Caco-2 (cell line): ENCODE measurements at regions not wholly inside any gene's neighbourhood (a gene's known extent, or its start where the extent isn't known, plus 50 kb on each side); places are given as distances from the start of the nearest gene placed in this dataset.

Source experiments
- BruUV-seq: library from RNA; stranded (reverse); fragments of 400-500 nt; replicated peaks from 2 replicates; lab custom pipeline; 2021; lab: Mats Ljungman, UMichigan
- CTCF ChIA-PET: fragments of 300-600 bp; sonication (Branson Sonifier 250); formaldehyde crosslinking; loops from one replicate; lab custom pipeline; 2022; ENCODE audit warnings: antibody characterized with exemption; lab: Charles Lee
- POLR2A ChIA-PET: fragments of 300-600 bp; sonication (Branson Sonifier 250); formaldehyde crosslinking; loops from one replicate; lab custom pipeline; 2022; ENCODE audit warnings: antibody characterized with exemption; lab: Charles Lee
- DNase-seq, 2 experiments: peaks; one replicate each; pipeline versions ENCODE4 v3.0.0 to v3.0.0-alpha.2; 2020 to 2022
- H3K27me3 ChIP-seq: replicated peaks from 2 replicates; pipeline ENCODE4 v1.6.0; 2011; ENCODE audit warnings: low read length; ENCODE audit not compliant: control insufficient read depth, insufficient read depth
- H3K36me3 ChIP-seq: 2 replicates; pipeline ENCODE4 v1.5.1; 2011; ENCODE audit warnings: low read length; ENCODE audit not compliant: control insufficient read depth, insufficient read depth
- H3K4me1 ChIP-seq: fragments of 250-450 bp; sonication (Bioruptor Pico); 2 replicates; pipeline ENCODE4 v1.5.1; 2020; ENCODE audit warnings: mild to moderate bottlenecking
- H3K4me3 ChIP-seq: 2 replicates; pipeline ENCODE4 v1.5.1; 2011; ENCODE audit warnings: low read depth, mild to moderate bottlenecking, control low read depth, low read length
- H3K9me3 ChIP-seq: fragments of 250-450 bp; sonication (Bioruptor Pico); 2 replicates; pipeline ENCODE4 v1.5.1; 2020; ENCODE audit warnings: mild to moderate bottlenecking, moderate library complexity
- H3K27ac Mint-ChIP-seq: one replicate; pipeline ENCODE4 v1.8.0; 2022; ENCODE audit warnings: mixed read lengths; ENCODE audit not compliant: unreplicated experiment
- H3K27me3 Mint-ChIP-seq: one replicate; pipeline ENCODE4 v1.8.0; 2022; ENCODE audit warnings: mixed read lengths; ENCODE audit not compliant: insufficient read depth, unreplicated experiment
- H3K36me3 Mint-ChIP-seq: one replicate; pipeline ENCODE4 v1.8.0; 2022; ENCODE audit warnings: mild to moderate bottlenecking, mixed read lengths; ENCODE audit not compliant: insufficient read depth, unreplicated experiment
- H3K4me1 Mint-ChIP-seq: one replicate; pipeline ENCODE4 v1.8.0; 2022; ENCODE audit warnings: low read depth, mixed read lengths; ENCODE audit not compliant: unreplicated experiment
- H3K4me3 Mint-ChIP-seq: one replicate; pipeline ENCODE4 v1.8.0; 2022; ENCODE audit warnings: mild to moderate bottlenecking, moderate library complexity, mixed read lengths; ENCODE audit not compliant: unreplicated experiment
- H3K9me3 Mint-ChIP-seq: one replicate; pipeline ENCODE4 v1.8.0; 2022; ENCODE audit warnings: mixed read lengths; ENCODE audit not compliant: unreplicated experiment
- CTCF ChIP-seq, 2 experiments: fragments of 200-600 bp in 1 of 2; IDR thresholded peaks; 1 replicate in 1 of 2; 2 replicates in 1 of 2; pipeline versions ENCODE4 v1.5.1 to v1.8.0; 2011 to 2022; ENCODE audit warnings: antibody characterized with exemption in 1 of 2, control low read depth in 1 of 2, inconsistent platforms in 1 of 2, low read depth in 1 of 2, low read length in 1 of 2, mild to moderate bottlenecking in 1 of 2, moderate library complexity in 1 of 2; ENCODE audit not compliant: insufficient read depth in 1 of 2, severe bottlenecking in 1 of 2, unreplicated experiment in 1 of 2
- intact Hi-C: fragments of 100-400 bp; cut with micrococcal nuclease; formaldehyde crosslinking; loops from one replicate; pipeline ENCODE4 v1.10.0; 2022; ENCODE audit not compliant: unreplicated experiment

- POLR2A ChIA-PET: interaction anchor here (0.6 kb wide), 1 partner anchor 16 kb away, joined by 4 read pairs; no protein-coding TSS in a partner anchor
- BruUV-seq: no TSS peak
Measured at GRCh38 chr9:134231330-134231745, 67.0 kb upstream of the RNU6ATAC start.

GRCh38 chr9:134231767-134232166, 67.4 kb upstream of the RNU6ATAC start:
- no peaks in the 10 kb centered on the region for H3K4me1 Mint-ChIP-seq
- ChIA-PET CTCF (no interaction called here), POLR2A (no interaction called here)
- Histone ChIP-seq H3K9me3 (no peaks in the 10 kb centered on the region), H3K36me3 (no peaks in the 10 kb centered on the region), H3K4me1 (no peaks in the 10 kb centered on the region), H3K4me3 (no peak overlapping the region), H3K27me3 (no peaks in the 10 kb centered on the region)
- no TSS peak for BruUV-seq
- H3K27me3 Mint-ChIP-seq: no peaks in the 10 kb centered on the region
- no peak for TF ChIP-seq CTCF (IDR thresholded peaks at IDR 0.05; ENCODE audit: insufficient read depth in 1 of 2, low read depth in 1 of 2, low read length in 1 of 2, severe bottlenecking in 1 of 2, unreplicated experiment in 1 of 2)
- no peak for DNase-seq
- H3K9me3 Mint-ChIP-seq: no peaks in the 10 kb centered on the region
- H3K36me3 Mint-ChIP-seq: no peaks in the 10 kb centered on the region
- intact Hi-C loops: no loop called here
- H3K4me3 Mint-ChIP-seq: no peak overlapping the region
- no peak overlapping the region for H3K27ac Mint-ChIP-seq

More at GRCh38 chr9:134231330-134231745, 67.0 kb upstream of the RNU6ATAC start:
- H3K36me3 Mint-ChIP-seq: no peaks in the 10 kb centered on the region
- no peaks in the 10 kb centered on the region for H3K27me3 Mint-ChIP-seq
- no peak overlapping the region for H3K4me3 Mint-ChIP-seq
- CTCF ChIA-PET: no interaction called here
- no peak for TF ChIP-seq CTCF (IDR thresholded peaks at IDR 0.05; ENCODE audit: insufficient read depth in 1 of 2, low read depth in 1 of 2, low read length in 1 of 2, severe bottlenecking in 1 of 2, unreplicated experiment in 1 of 2)
- no peak for DNase-seq
- no peaks in the 10 kb centered on the region for H3K9me3 ChIP-seq
- no peak overlapping the region for H3K27ac Mint-ChIP-seq
- H3K27me3 ChIP-seq: no peaks in the 10 kb centered on the region
- intact Hi-C loops: no loop called here
- no peaks in the 10 kb centered on the region for H3K9me3 Mint-ChIP-seq
- H3K4me3 ChIP-seq: no peak overlapping the region
- H3K4me1 Mint-ChIP-seq: no peaks in the 10 kb centered on the region
- no peaks in the 10 kb centered on the region for H3K36me3 ChIP-seq
- no peaks in the 10 kb centered on the region for H3K4me1 ChIP-seq

GRCh38 chr9:134233022-134233421, 68.7 kb upstream of the RNU6ATAC start:
- TF ChIP-seq CTCF (IDR thresholded peaks at IDR 0.05; ENCODE audit: insufficient read depth in 1 of 2, low read depth in 1 of 2, low read length in 1 of 2, severe bottlenecking in 1 of 2, unreplicated experiment in 1 of 2): no peak
- intact Hi-C loops: no loop called here
- Mint-ChIP-seq H3K9me3 (no peaks in the 10 kb centered on the region), H3K36me3 (no peaks in the 10 kb centered on the region), H3K4me1 (no peaks in the 10 kb centered on the region), H3K27me3 (no peaks in the 10 kb centered on the region), H3K27ac (no peak overlapping the region), H3K4me3 (no peak overlapping the region)
- POLR2A ChIA-PET: no interaction called here
- no peak for DNase-seq
- H3K4me1 ChIP-seq: no peaks in the 10 kb centered on the region
- no peak overlapping the region for H3K4me3 ChIP-seq
- H3K27me3 ChIP-seq: no peaks in the 10 kb centered on the region
- no TSS peak for BruUV-seq
- H3K9me3 ChIP-seq: no peaks in the 10 kb centered on the region
- CTCF ChIA-PET: no interaction called here
- H3K36me3 ChIP-seq: no peaks in the 10 kb centered on the region
